GM20431 (cell line): ENCODE measurements at regions not wholly inside any gene's neighbourhood (a gene's known extent, or its start where the extent isn't known, plus 50 kb on each side); places are given as distances from the start of the nearest gene placed in this dataset.
"Not testable (repeated sequence)": the region's sequence is repeated elsewhere in the genome, so short reads cannot be mapped to it uniquely, and the experiment has no call there.

Experiments
- in situ Hi-C: fragments of 300-500 bp; cut with MseI, MboI; formaldehyde crosslinking; loops from one replicate; pipeline ENCODE4 v1.15.0; 2020; ENCODE audit warnings: low sequenced_read_pairs; ENCODE audit not compliant: unreplicated experiment

DNA sequence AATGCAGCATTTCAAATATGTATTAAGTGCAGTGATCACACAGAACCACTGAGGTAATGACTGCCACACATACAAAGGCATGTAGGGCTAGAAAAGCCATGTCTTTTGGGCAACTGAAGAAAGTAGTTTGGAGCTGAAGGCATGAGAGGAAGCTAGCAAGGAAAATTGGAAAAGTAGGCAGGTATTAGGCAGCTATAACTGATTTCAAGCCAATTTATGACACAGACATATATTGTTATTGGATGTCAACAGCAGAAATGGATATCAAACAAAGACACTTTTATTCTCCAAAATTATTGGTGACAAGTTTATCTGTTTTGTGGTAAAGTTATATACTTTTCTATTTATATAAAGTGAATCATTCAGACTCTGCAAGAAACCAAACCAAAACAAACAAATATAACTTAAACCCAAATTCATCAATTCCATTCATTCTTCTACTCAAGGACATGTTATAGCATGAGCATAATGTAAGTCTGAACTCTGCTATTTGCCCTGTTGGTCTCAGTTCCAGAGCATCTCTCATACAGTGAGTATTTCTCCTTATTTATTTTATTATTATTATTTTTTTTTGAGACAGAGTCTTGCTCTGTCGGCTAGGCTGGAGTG is 307.4 kb upstream of the COL8A1 start:
- in situ Hi-C loops, result no loop called here

DNA sequence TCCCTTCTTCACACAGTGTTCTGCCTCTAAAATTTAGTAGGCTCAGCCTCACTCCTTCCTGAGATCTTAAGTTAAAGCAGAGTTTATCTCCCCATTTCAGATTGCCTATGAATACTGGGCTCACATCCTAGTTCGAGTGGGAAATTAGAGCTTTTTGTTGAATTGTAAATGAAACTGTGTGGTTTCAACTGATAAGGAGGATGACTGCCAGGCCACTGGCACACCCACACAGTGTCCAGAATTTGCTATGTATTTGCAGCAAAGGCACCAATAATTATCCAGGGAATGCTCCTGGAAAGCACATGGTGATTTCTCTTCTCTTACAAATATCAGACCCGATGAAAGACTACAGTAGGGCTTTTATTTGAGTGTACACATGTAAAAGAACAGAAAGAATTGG is 308.1 kb upstream of the COL8A1 start:
- in situ Hi-C loops, result no loop called here

DNA sequence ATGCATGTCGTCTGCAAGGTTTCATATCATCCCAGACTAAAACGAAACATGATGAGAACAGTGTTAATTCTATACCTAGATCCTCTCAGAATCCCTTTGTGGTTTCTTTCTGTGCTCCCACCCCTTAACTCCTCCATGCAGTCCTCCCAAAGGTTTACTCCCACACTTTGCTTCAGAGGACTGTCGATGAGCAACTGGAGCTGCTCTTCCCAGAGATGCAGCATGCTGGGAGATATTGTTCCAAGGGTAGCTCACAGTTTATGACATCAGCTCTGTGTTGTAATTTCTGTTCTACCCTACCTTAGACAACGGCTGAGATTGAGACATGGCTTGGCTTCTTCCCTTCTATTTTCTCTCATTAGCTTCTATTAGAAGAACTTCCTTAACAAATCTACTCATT is 313.0 kb upstream of the COL8A1 start:
- in situ Hi-C loops, result no loop called here

- in situ Hi-C loops, result no loop called here
Measured at GRCh38 chr3:99324636-99325203, 313.7 kb upstream of the COL8A1 start.

DNA sequence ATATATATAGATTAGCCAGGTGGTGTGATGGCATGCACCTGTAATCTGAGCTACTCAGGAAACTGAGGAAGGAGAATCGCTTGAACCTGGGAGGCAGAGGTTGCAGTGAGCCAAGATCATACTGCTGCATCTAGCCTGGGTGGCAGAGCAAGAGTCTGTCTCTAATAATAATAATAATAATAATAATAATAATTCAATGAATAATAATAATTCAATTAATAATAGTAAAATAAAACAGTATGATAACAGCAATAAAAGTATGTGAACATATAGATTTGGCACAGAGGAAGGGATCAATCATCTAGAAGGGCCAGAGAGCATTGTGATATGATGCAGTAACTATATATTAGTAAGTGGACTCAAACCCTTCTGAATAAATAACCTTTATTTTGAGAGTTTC is 314.5 kb upstream of the COL8A1 start:
- in situ Hi-C loops, result no loop called here

- in situ Hi-C loops, result no loop called here
Measured at GRCh38 chr3:99322551-99322950, 315.8 kb upstream of the COL8A1 start.

GRCh38 chr3:99321261-99321660 is 317.1 kb upstream of the COL8A1 start:
- in situ Hi-C loops, result no loop called here

DNA sequence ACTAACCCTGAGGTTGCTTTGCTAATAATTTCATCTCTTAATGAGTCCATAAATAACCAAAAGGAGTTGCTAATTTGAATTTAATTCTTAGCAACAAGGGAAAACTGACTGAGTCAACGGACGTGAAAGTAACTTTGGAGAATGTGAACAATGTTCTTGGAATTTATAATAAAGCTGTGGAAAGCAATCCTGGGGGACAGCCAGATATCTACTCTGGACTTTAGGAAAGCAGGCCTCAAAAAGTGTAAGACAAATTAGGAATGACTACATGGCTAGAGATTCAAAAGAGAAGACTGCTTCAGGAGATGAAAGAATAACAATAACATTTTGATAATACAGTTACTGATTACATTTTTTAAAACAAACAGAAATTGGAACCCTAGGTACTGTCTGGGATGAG is 318.4 kb upstream of the COL8A1 start:
- in situ Hi-C loops, result no loop called here

DNA sequence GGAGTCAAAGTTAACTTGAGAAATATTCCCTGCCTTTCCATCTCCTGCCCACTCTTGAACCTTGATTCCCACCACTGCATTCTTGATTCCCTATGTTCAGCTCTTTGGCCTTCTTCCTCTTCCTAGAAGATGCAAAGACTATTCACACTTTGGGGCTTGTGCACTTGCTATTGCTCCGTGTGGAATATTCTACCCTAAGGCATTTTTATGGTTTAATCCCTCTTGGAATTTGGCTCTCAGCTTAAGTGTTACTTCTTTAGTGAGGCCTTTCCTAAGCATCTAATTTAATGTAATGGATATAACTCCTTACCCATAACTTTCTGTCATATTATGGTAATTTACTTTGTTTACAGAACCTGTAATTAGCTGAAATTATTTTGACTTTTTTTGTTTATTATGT is 318.9 kb upstream of the COL8A1 start:
- in situ Hi-C loops, result no loop called here

GRCh38 chr3:99317201-99317600 is 321.2 kb upstream of the COL8A1 start:
- in situ Hi-C loops, result no loop called here

DNA sequence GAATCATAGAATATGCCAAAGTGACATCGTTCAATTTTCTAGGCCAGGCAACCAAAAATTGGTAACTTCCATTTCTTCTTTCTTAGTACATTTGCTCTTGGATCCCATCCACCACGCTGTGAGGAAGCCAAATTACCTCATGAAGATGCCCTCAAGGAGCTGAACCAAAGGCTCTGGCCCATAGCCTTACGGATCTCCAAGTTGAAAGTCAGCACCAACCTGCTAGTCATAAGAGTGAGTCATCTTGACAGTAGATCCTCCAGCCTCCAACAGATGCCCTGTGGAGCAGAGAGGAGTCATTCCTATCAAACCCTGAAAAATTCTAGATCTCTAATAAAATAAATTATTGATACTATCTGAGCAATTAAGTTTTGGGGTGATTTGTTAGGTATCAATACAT is 322.5 kb upstream of the COL8A1 start:
- in situ Hi-C loops, result no loop called here

GRCh38 chr3:99313485-99313884 is 324.9 kb upstream of the COL8A1 start:
- in situ Hi-C loops, result no loop called here

- in situ Hi-C loops, result no loop called here
Measured at GRCh38 chr3:99298661-99299060, 339.7 kb upstream of the COL8A1 start.

DNA sequence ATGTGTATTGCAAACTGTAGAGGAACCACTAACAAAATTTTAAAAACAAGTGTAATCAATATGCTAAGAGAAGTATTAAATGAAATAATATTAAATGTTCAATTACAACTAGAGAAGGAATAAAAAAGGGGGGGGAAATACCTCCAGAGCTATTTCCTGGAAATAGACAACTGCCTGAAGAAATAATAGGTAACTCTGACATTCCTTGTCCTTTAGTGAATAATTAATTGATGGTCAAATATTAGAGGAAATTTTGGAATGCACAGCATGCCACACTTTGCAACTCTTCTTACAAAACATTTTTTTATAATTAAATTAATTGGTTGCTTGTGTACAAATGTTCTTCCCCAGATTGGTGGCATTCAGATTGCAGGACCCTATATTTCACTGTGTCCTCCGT is 342.6 kb upstream of the COL8A1 start:
- in situ Hi-C loops, result no loop called here

DNA sequence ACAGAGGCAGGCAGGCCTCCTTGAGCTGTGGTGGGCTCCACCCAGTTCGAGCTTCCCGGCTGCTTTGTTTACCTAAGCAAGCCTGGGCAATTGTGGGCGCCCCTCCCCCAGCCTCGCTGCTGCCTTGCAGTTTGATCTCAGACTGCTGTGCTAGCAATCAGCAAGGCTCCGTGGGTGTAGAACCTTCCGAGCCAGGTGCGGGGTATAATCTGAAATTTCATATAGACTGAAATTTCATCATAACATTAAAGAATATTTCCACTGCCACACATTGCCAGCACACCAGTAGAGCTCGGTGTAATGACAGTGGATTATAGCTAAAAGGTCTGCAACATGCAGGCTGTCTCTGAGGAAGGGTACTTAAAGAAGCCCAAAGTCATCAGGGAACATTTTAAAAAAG is 344.3 kb upstream of the COL8A1 start:
- in situ Hi-C loops, result not testable (repeated sequence)

DNA sequence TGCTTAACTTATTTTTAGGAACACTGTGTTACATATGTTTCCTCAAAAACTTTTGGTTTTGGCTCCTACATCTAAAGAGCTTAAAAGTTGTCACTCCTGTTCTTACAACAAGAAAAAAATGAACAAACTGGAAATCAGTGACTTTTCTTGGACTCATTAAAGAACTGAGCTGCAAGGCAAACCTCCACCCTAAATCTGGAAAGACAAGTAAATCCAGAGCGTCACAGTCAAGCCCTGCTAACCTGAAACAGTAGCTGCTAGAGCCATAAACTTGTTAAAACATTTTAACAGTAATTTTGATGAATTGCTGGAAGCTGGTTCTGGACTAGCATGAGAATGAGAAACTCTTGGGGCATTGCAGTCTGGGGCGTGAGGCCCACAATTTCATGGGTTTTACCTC is 350.5 kb upstream of the COL8A1 start:
- in situ Hi-C loops, result no loop called here

DNA sequence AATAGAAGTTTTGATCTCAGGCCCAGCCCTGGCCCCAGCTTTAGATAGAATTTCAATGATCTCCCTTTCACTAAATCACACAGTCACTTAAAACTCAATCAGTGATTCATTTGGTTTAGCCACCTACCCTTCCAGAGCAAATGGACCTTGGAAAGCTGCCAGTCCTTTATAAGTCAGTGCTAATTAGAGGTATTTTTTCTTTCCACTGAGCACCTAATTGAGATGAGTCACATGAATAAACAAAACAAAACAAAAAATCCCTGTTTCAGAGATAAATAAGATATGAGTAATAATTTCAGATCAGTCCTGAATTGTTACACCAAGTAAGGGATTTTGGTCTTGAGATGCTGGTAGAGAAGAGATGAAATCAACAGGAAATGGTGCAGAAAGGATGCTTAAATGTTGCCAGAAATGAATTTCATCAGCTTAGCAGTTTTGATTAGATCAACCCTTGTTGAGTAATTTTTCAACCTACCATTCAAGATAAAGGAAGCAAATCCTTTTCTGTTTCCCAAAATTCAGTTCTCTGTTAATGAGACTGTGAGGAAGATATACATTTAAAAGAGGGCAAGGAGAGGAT is 352.0 kb upstream of the COL8A1 start:
- in situ Hi-C loops, result no loop called here

GRCh38 chr3:99269606-99270351 is 368.3 kb upstream of the DCBLD2 start:
- in situ Hi-C loops, result no loop called here

- in situ Hi-C loops, result no loop called here
Measured at GRCh38 chr3:99256788-99257187, 355.3 kb upstream of the DCBLD2 start.

GRCh38 chr3:99253963-99254355 is 352.5 kb upstream of the DCBLD2 start:
- in situ Hi-C loops, result no loop called here

DNA sequence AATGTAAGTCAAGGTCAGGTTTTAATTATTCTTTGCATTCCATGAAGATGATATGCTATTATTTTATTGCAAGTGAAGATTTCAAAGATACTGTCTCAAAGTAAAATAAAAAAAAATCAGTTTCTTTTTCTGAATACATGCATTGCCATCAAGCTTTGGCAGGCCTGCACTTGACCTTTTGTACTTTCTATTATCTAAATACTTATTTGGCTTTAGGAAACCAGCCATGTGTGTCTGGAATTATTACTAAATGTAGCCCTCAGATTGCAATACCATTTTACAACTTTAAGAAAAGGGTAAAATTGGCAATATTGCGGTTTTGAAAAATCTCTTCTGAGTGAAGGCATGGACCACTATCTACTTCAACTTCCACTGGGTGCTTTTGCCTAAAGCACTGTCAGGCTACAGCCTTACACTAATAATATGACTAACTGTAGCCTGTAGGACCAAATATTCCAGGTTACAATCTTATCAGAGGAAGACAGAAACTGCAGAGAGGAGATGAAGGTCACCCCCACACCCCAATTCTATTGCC is 349.4 kb upstream of the DCBLD2 start:
- in situ Hi-C loops, result no loop called here
